Adipose tissue (tissue), 3 donors: ENCODE measurements at regions not wholly inside any gene's neighbourhood (a gene's known extent, or its start where the extent isn't known, plus 50 kb on each side); places are given as distances from the start of the nearest gene placed in this dataset.
"Not testable (repeated sequence)": the region's sequence is repeated elsewhere in the genome, so short reads cannot be mapped to it uniquely, and the experiment has no call there.

Experiments
- H3K27ac ChIP-seq: one replicate; pipeline ENCODE4 v1.5.1; 2013; ENCODE audit warnings: low read depth, low read length
- WGBS, 3 donors: extraction: QIAGEN DNeasy Blood & Tissue Kit; methylation state at CpG; one replicate each; pipeline ENCODE4 v1.1.7; 2013; 5-methylcytosine and 5-hydroxymethylcytosine counted together
- donor health status: healthy with polysubstance abuse.
- donor health status: Bipolar disorder and iron deficiency.
- donor health status: healthy.

- 54 to 79% (median 75%) methylated on average over 1 of the region's 1 CpG for WGBS, 3 donors
- H3K27ac ChIP-seq = no peak overlapping the region
Observed at GRCh38 chr2:13197248-13197647, 480.5 kb downstream of the TRIB2 start.

- 61 to 81% (median 80%) methylated on average over 2 of the region's 2 CpGs for WGBS, 3 donors
- no peak overlapping the region for H3K27ac ChIP-seq
Observed at GRCh38 chr2:13201924-13202323, 485.2 kb downstream of the TRIB2 start.

DNA sequence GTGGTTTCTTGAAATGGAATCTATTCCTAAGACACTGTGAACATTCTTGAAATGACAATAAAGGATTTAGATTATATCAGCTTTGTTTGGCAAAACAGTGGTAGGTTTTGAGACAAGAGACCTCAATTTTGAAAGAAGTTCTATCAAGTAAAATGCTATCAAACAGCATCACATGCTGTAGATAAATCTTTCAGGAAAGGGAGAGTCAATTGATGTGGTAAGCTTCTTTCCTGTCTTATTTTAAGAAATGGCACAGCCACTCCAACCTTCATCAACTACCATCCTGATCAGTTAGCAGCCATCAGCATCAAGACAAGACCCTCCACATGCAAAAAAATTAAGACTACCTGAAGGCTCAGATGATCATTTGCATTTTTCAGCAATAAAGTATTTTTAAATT lies 495.4 kb downstream of the TRIB2 start:
- H3K27ac ChIP-seq = no peak overlapping the region

DNA sequence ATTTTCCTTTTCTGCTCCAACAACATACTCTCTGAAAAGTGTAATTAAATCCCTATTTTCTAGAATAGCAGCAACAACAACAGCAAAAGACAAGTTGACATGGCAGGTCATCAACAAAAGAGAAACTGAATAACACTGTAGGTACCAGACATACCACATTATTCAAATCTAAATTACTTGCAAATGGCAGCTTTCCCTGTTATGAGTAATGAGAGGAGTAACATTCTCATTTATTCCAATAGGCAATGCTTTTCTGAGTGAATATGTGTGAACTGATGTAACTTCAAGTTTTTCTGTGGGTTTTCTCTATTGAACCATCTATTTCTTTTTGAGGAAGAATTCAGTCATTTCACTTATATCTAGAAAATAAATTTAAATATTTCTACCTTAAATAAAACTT lies 501.5 kb downstream of the TRIB2 start:
- no peak overlapping the region for H3K27ac ChIP-seq

- no peak overlapping the region for H3K27ac ChIP-seq
- WGBS, 3 donors = 64 to 68% (median 66%) methylated on average over 5 of the region's 5 CpGs
Observed at GRCh38 chr2:13227578-13227977, 510.8 kb downstream of the TRIB2 start.

DNA sequence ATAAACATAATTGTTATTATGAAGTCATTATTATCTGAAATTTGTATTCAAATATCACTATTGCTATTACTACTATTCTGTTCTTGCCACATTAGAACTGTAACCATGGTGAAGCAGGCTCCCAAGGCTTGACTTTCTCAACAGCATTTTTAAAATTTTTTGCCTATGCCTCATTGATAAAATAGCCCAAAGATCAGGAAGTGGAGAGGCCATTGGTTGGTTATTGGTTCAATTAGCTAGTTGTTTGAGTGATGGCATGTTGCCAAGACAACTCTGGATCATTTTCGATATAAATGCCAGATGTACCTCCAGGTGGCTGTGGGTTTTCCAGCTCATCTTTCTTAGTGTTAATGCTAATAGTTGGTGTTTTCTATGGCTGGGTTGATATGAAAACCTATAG lies 513.5 kb downstream of the TRIB2 start:
- 67 to 78% (median 75%) methylated on average over 1 of the region's 1 CpG for WGBS, 3 donors
- H3K27ac ChIP-seq = no peak overlapping the region

GRCh38 chr2:13240061-13240460 lies 523.3 kb downstream of the TRIB2 start:
- no peak overlapping the region for H3K27ac ChIP-seq

- 77 to 87% (median 85%) methylated on average over 11 of the region's 11 CpGs for WGBS, 3 donors
- H3K27ac ChIP-seq = no peak overlapping the region
Observed at GRCh38 chr2:13240789-13241487, 524.2 kb downstream of the TRIB2 start.

DNA sequence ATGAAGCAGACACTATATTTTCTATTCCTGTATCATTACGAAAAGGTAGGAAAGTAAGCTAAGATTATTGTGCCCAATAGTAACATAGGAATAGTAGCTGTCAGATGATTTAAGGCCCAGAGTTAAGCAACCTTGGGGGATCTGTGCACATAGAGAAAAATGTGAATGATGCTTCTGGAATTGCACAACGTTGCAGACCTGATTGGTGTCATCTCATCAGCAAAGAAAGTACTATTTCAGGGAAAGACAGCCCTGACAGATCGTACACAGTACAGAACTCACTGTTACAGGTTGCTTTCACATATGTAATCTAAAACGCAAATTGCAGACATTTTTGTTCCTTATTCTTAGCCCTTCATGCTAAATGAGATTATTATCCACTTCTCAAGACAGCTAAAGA lies 535.9 kb downstream of the TRIB2 start:
- WGBS, 3 donors = 55 to 67% (median 57%) methylated on average over 4 of the region's 4 CpGs
- no peak overlapping the region for H3K27ac ChIP-seq

- H3K27ac ChIP-seq = no peak overlapping the region
- 77 to 83% (median 81%) methylated on average over 1 of the region's 1 CpG for WGBS, 3 donors
Observed at GRCh38 chr2:13255485-13255884, 538.7 kb downstream of the TRIB2 start.

GRCh38 chr2:13260402-13260801 lies 543.7 kb downstream of the TRIB2 start:
- 31 to 34% (median 32%) methylated on average over 2 of the region's 2 CpGs for WGBS, 3 donors

GRCh38 chr2:13266166-13266565 lies 549.4 kb downstream of the TRIB2 start:
- WGBS, 3 donors = 38 to 64% (median 46%) methylated on average over 1 of the region's 1 CpG
- H3K27ac ChIP-seq = no peak overlapping the region

More at GRCh38 chr2:13260402-13260801, 543.7 kb downstream of the TRIB2 start:
- H3K27ac ChIP-seq = no peak overlapping the region

DNA sequence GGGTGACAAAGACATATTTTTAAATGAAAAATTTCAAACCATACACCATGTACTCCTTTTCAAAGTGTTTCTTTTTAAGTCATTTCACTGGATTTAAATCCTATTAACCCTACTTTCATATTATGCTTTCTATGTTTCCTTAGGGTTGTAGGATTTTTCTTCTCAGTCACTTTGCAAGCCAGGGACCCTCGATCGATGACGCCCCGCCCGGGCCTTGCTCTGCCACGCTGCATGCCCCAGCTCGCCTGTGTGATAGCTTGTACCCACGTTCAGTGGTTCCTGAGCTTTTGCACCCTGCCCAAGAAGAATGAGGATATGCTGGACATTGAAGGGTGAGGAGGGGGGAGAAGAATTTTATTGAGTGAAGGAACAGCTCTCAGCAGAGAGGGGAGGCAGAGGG lies 568.0 kb downstream of the TRIB2 start:
- no peak overlapping the region for H3K27ac ChIP-seq
- WGBS, 3 donors = 78 to 89% (median 83%) methylated on average over 8 of the region's 8 CpGs

DNA sequence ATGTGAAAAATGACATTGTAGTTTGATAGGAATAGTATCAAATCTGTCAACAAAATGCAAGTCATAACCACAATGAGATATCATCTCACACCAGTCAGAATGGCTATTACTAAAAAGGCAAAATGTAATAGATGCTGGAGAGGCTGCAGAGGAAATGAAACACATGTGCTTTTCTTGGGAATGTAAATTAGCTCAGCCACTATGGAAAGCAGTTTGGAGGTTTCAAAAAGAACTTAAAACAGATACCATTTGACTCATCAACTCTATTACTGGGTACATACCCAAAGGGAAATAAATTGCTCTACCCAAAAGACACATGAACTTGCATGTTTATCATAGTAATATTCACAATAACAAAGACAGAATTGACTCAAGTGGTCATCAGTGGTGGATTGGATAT lies 572.6 kb downstream of the TRIB2 start:
- H3K27ac ChIP-seq = no peak overlapping the region

- WGBS, 3 donors = 81 to 90% (median 90%) methylated on average over 26 to 33 of the region's 33 CpGs
- H3K27ac ChIP-seq = not testable (repeated sequence)
Observed at GRCh38 chr2:13308478-13308805, 591.7 kb downstream of the TRIB2 start.

GRCh38 chr2:13308989-13309388 lies 592.3 kb downstream of the TRIB2 start:
- H3K27ac ChIP-seq = no peak overlapping the region
- WGBS, 3 donors = 62 to 89% (median 84%) methylated on average over 4 of the region's 4 CpGs

DNA sequence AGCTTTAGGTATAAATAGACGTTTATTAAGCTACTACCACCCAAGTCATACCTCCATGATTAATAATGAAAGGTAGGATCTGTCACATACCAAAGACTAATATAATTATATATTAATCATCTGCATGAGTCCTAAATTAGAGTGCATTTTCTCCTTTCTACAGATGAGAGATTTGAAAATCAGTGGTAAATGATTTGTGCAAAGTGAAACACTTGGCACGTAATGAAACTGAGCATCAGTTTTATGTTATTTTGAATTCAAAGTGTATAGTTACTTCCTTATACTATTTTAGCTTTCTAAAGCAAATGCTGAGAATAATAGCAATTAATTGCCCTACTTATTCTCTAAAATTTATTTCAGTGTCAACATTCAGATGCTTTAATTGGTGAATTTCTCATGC lies 615.3 kb downstream of the TRIB2 start:
- H3K27ac ChIP-seq = no peak overlapping the region
- WGBS, 3 donors = 65 to 76% (median 68%) methylated on average over 2 of the region's 2 CpGs

DNA sequence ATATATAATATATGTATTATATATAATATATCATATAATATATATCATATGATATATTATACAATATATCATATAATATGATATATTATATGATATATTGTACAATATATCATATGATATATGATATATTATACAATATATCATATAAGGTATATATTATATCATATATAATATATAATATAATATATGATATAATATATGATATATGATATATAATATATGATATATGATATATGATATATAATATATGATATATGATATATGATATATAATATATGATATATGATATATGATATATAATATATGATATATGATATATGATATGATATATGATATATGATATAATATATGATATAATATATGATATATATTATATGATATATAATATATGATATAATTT lies 617.3 kb downstream of the TRIB2 start:
- not testable (repeated sequence) for H3K27ac ChIP-seq

GRCh38 chr2:13334545-13334944 lies 617.8 kb downstream of the TRIB2 start:
- H3K27ac ChIP-seq = no peak overlapping the region

GRCh38 chr2:13335862-13336535 lies 619.3 kb downstream of the TRIB2 start:
- H3K27ac ChIP-seq = no peak overlapping the region
- 69 to 94% (median 91%) methylated on average over 2 of the region's 2 CpGs for WGBS, 3 donors

DNA sequence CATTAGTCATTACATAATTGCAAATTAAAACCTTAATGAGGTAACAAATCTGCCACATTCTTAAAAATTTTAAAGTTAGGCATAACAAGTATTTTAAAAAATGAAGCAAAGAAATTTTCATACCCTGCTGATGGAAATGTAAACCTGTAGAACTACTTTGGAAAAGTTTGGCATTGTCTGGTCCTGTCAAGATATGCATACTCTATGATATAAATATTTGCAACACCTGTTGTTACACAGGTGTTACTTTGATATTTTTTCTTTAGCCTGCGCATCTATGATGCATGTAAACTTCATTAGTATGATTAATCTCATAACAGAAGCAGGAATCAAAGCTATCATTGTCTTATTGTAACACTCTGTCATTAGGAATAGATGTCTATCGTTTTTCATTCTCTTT lies 634.3 kb downstream of the TRIB2 start:
- H3K27ac ChIP-seq = no peak overlapping the region
- 33 to 82% (median 74%) methylated on average over 2 of the region's 2 CpGs for WGBS, 3 donors
